Mucosa of descending colon (tissue), 3 donors: ENCODE measurements at regions not wholly inside any gene's neighbourhood (a gene's known extent, or its start where the extent isn't known, plus 50 kb on each side); places are given as distances from the start of the nearest gene placed in this dataset.

ENCODE experiments used
- ATAC-seq: fragments of 200-7000 bp; cut with Tn5 transposase; one replicate; pipeline ENCODE4 v1.9.1; 2020; ENCODE audit warnings: mild to moderate bottlenecking, moderate library complexity
- DNase-seq, 3 donors: peaks; one replicate each; pipeline ENCODE4 v3.0.0-alpha.2; 2020
- H3K36me3 ChIP-seq: fragments of 200-600 bp; one replicate; pipeline ENCODE4 v1.8.0; 2021; ENCODE audit warnings: low read depth, mild to moderate bottlenecking
- H3K4me1 ChIP-seq: fragments of 200-600 bp; one replicate; pipeline ENCODE4 v1.8.0; 2021; ENCODE audit warnings: low read depth, mild to moderate bottlenecking
- H3K4me3 ChIP-seq: fragments of 200-600 bp; one replicate; pipeline ENCODE4 v1.8.0; 2021; ENCODE audit warnings: mild to moderate bottlenecking
- H3K9me3 ChIP-seq: fragments of 200-600 bp; one replicate; pipeline ENCODE4 v1.8.0; 2021; ENCODE audit warnings: mild to moderate bottlenecking
- CTCF ChIP-seq: fragments of 200-600 bp; IDR thresholded peaks from one replicate; pipeline ENCODE4 v1.8.0; 2022; ENCODE audit warnings: antibody characterized with exemption, mild to moderate bottlenecking
- intact Hi-C, 2 donors: fragments of 100-400 bp; cut with DNase I in 1 of 2; cut with micrococcal nuclease in 1 of 2; formaldehyde crosslinking; loops; one replicate each; pipeline versions ENCODE4 v1.11.0 to v1.11.1; 2022; cut with DNase I, micrococcal nuclease
- donor health status: DM: no; HTN: no; CAD: no; lungs with moderate emphysema.
- donor health status: DM: no; HTN: no; CAD: no.
- donor health status: DM: no; HTN: yes; CAD: no.

DNA sequence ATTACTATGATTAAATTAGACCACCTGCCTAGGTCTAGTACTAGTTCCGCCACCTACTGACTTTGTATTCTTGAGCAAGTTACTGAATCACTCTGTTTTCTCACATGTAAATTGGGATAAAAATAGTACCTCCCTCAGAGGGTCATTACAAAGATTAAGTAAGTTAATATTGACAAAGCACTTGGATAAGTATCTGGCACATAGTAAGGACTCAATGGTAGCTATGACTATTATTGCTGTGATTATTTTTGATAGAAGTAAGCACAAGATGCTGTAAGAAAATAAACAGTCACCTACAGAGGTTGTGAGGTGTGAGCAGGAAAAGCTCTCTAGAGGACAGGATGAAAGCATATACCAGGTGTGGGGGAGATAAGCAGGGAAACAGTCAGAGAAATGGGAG is 173.1 kb upstream of the PAPPA start:
- H3K9me3 ChIP-seq: no peaks in the 10 kb centered on the region
- DNase-seq (no peak), ATAC-seq (no peak)
- no peaks in the 10 kb centered on the region for H3K4me1 ChIP-seq
- intact Hi-C loops: no loop called here
- H3K36me3 ChIP-seq: no peaks in the 10 kb centered on the region
- TF ChIP-seq CTCF: no peak
- no peak overlapping the region for H3K4me3 ChIP-seq

- Histone ChIP-seq H3K4me3 (no peak overlapping the region), H3K9me3 (no peaks in the 10 kb centered on the region), H3K36me3 (no peaks in the 10 kb centered on the region), H3K4me1 (no peaks in the 10 kb centered on the region)
- no peak for DNase-seq
- intact Hi-C loops: no loop called here
- no peak for TF ChIP-seq CTCF
- ATAC-seq: no peak
These were observed 172.6 kb upstream of the PAPPA start for GRCh38 chr9:115980976-115981375.

GRCh38 chr9:115983366-115983765 is 170.2 kb upstream of the PAPPA start:
- DNase-seq (no peak), ATAC-seq (no peak)
- no peak for TF ChIP-seq CTCF
- Histone ChIP-seq H3K4me3 (no peak overlapping the region), H3K4me1 (no peaks in the 10 kb centered on the region), H3K9me3 (no peaks in the 10 kb centered on the region), H3K36me3 (no peaks in the 10 kb centered on the region)
- intact Hi-C loops: no loop called here

- TF ChIP-seq CTCF: no peak
- no peaks in the 10 kb centered on the region for H3K9me3 ChIP-seq
- no peaks in the 10 kb centered on the region for H3K36me3 ChIP-seq
- no peak for ATAC-seq
- no peak for DNase-seq
- intact Hi-C loops: no loop called here
- H3K4me3 ChIP-seq: no peak overlapping the region
- H3K4me1 ChIP-seq: no peaks in the 10 kb centered on the region
These were observed 167.9 kb upstream of the PAPPA start for GRCh38 chr9:115985657-115986056.

GRCh38 chr9:115986508-115986907 is 167.1 kb upstream of the PAPPA start:
- TF ChIP-seq CTCF: no peak
- DNase-seq (no peak), ATAC-seq (no peak)
- Histone ChIP-seq H3K9me3 (no peaks in the 10 kb centered on the region), H3K36me3 (no peaks in the 10 kb centered on the region), H3K4me1 (no peaks in the 10 kb centered on the region), H3K4me3 (no peak overlapping the region)
- intact Hi-C loops: no loop called here

DNA sequence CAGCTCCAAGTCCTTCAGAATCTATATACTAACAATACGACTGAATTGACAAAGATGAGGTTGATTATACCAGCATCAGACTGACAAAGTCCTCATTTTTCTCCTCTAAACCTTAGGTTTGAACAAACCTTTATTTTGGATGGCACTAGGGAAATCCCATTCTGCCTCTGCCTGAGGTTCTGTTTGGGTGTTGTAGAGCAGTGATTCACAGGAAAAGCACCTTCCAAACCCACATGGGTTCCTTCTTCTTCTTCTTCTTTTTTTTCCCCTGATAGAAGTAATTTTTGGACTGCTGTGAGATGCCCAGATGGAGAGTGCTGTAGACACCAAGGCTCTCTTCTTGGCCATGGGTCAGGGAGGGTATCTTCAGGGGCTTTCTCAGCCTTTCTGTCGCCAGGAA is 164.9 kb upstream of the PAPPA start:
- no peak for TF ChIP-seq CTCF
- ATAC-seq (no peak), DNase-seq (no peak)
- intact Hi-C loops: no loop called here
- Histone ChIP-seq H3K9me3 (no peaks in the 10 kb centered on the region), H3K4me3 (no peak overlapping the region), H3K36me3 (no peaks in the 10 kb centered on the region), H3K4me1 (no peaks in the 10 kb centered on the region)
